B cell (primary cell): ENCODE measurements at regions not wholly inside any gene's neighbourhood (a gene's known extent, or its start where the extent isn't known, plus 50 kb on each side); places are given as distances from the start of the nearest gene placed in this dataset.

Experiments used
- EZH2 ChIP-seq: IDR thresholded peaks from 2 replicates; pipeline ENCODE4 v1.6.1; 2012; ENCODE audit warnings: borderline replicate concordance, low read depth, mild to moderate bottlenecking, moderate library complexity, low read length; ENCODE audit not compliant: insufficient read depth, poor library complexity, severe bottlenecking
- TF ChIP-seq, protein P1 (sequence below): fragments of 200-600 bp; IDR thresholded peaks from one replicate; pipeline ENCODE4 v1.8.0; 2022; ENCODE audit warnings: antibody characterized with exemption, mild to moderate bottlenecking

DNA sequence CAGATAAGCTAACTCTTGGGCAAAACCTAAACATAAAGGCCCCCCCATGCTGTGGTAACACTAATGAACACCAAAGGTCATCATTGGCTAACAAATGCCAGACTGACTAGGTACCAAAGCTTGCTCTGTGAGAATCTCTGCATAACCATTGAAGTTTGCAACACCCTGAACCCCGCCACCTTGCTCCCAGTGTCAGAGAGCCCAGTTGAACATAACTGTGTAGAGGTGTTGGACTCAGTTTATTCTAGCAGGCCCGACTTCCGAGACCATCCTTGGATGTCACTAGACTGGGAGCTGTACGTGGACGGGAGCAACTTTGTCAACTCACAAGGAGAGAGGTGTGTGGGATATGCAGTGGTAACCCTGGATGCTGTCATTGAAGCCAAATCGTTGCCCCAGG lies 602.2 kb downstream of the UQCRFS1 start:
- TF ChIP-seq, protein P1, sequence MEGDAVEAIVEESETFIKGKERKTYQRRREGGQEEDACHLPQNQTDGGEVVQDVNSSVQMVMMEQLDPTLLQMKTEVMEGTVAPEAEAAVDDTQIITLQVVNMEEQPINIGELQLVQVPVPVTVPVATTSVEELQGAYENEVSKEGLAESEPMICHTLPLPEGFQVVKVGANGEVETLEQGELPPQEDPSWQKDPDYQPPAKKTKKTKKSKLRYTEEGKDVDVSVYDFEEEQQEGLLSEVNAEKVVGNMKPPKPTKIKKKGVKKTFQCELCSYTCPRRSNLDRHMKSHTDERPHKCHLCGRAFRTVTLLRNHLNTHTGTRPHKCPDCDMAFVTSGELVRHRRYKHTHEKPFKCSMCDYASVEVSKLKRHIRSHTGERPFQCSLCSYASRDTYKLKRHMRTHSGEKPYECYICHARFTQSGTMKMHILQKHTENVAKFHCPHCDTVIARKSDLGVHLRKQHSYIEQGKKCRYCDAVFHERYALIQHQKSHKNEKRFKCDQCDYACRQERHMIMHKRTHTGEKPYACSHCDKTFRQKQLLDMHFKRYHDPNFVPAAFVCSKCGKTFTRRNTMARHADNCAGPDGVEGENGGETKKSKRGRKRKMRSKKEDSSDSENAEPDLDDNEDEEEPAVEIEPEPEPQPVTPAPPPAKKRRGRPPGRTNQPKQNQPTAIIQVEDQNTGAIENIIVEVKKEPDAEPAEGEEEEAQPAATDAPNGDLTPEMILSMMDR = no peak
- TF ChIP-seq EZH2 = no peak
